Ureter (tissue), 1 donor: ENCODE measurements at regions not wholly inside any gene's neighbourhood (a gene's known extent, or its start where the extent isn't known, plus 50 kb on each side); places are given as distances from the start of the nearest gene placed in this dataset.
"Not testable (repeated sequence)": the region's sequence is repeated elsewhere in the genome, so short reads cannot be mapped to it uniquely, and the experiment has no call there.

Experiments
- DNase-seq: peaks from one replicate; pipeline ENCODE4 v3.0.0-alpha.2; 2020; ENCODE audit warnings: low spot score
- donor health status: DM: yes; HTN: yes; CAD: no.

GRCh38 chr3:86794361-86795065, 196.4 kb downstream of the VGLL3 start:
- DNase-seq, result no peak

GRCh38 chr3:86793786-86794185, 197.2 kb downstream of the VGLL3 start:
- DNase-seq, result no peak

GRCh38 chr3:86792316-86792715, 198.6 kb downstream of the VGLL3 start:
- DNase-seq, result no peak

- DNase-seq, result no peak
Measured at GRCh38 chr3:86790884-86791549, 199.9 kb downstream of the VGLL3 start.

- no peak for DNase-seq
Measured at GRCh38 chr3:86788371-86788770, 202.6 kb downstream of the VGLL3 start.

- no peak for DNase-seq
Measured at GRCh38 chr3:86787091-86787490, 203.9 kb downstream of the VGLL3 start.

GRCh38 chr3:86785386-86785785, 205.6 kb downstream of the VGLL3 start:
- DNase-seq, result no peak

- no peak for DNase-seq
Measured at GRCh38 chr3:86782866-86783265, 208.1 kb downstream of the VGLL3 start.

- no peak for DNase-seq
Measured at GRCh38 chr3:86782286-86782685, 208.7 kb downstream of the VGLL3 start.

GRCh38 chr3:86774082-86774691, 216.8 kb downstream of the VGLL3 start:
- DNase-seq, result no peak

- DNase-seq, result no peak
Measured at GRCh38 chr3:86772699-86773098, 218.2 kb downstream of the VGLL3 start.

GRCh38 chr3:86771741-86772512, 219.0 kb downstream of the VGLL3 start:
- no peak for DNase-seq

- DNase-seq, result no peak
Measured at GRCh38 chr3:86766331-86766730, 224.6 kb downstream of the VGLL3 start.

GRCh38 chr3:86757322-86758179, 233.4 kb downstream of the VGLL3 start:
- DNase-seq, result not testable (repeated sequence)

- DNase-seq, result no peak
Measured at GRCh38 chr3:86748015-86748414, 242.9 kb downstream of the VGLL3 start.

- DNase-seq, result no peak
Measured at GRCh38 chr3:86744051-86744450, 246.9 kb downstream of the VGLL3 start.

- DNase-seq, result no peak
Measured at GRCh38 chr3:86743233-86743632, 247.7 kb downstream of the VGLL3 start.

- DNase-seq, result no peak
Measured at GRCh38 chr3:86740751-86741150, 250.2 kb downstream of the VGLL3 start.

- no peak for DNase-seq
Measured at GRCh38 chr3:86739244-86739643, 251.7 kb downstream of the VGLL3 start.

- no peak for DNase-seq
Measured at GRCh38 chr3:86738684-86739083, 252.3 kb downstream of the VGLL3 start.

GRCh38 chr3:86737517-86737916, 253.4 kb downstream of the VGLL3 start:
- DNase-seq, result no peak
